ENCODE measurements at regions not wholly inside any gene's neighbourhood (a gene's known extent, or its start where the extent isn't known, plus 50 kb on each side); places are given as distances from the start of the nearest gene placed in this dataset.

GRCh38 chr15:31597466-31597865, 270.8 kb downstream of the KLF13 start (continued):
- TF ChIP-seq ZNF132 (tag by site-specific recombination; IDR thresholded peaks at IDR 0.05; ENCODE audit: borderline replicate concordance) (no peak), ZNF639 (tag by site-specific recombination; IDR thresholded peaks at IDR 0.05) (no peak), ZSCAN18 (tag by site-specific recombination; IDR thresholded peaks at IDR 0.05) (no peak), ZNF660 (tag by site-specific recombination; IDR thresholded peaks at IDR 0.05) (no peak), MEIS1 (CRISPR knock-in tag; IDR thresholded peaks at IDR 0.05; ENCODE audit: borderline replicate concordance) (no peak), ZNF362 (tag by site-specific recombination; IDR thresholded peaks at IDR 0.05) (no peak)

- Histone ChIP-seq H3K36me3 (ENCODE audit: control insufficient read depth in 2 of 2, insufficient read depth in 1 of 2, low read length in 2 of 2) (no peaks in the 10 kb centered on the region), H3K9me3 (ENCODE audit: control insufficient read depth, insufficient read depth, low read depth, low read length) (no peaks in the 10 kb centered on the region), H3K27ac (ENCODE audit: extremely low read depth, low read depth, low read length) (no peak overlapping the region), H3K4me1 (ENCODE audit: control insufficient read depth, insufficient read depth, low read length) (no peaks in the 10 kb centered on the region), H3K4me3 (ENCODE audit: low read depth, low read length) (no peak overlapping the region)
- ChIA-PET CTCF (no interaction called here), POLR2A (no interaction called here)
- TF ChIP-seq ZNF692 (tag by site-specific recombination; IDR thresholded peaks at IDR 0.05) (peak; percentile 66), ZFHX2 (tag by site-specific recombination; conservative IDR thresholded peaks at IDR 0.05) (0 out of 2 replicates have a peak, but pooled peaks have one; percentile 23), ZNF664 (tag by site-specific recombination; IDR thresholded peaks at IDR 0.05) (no peak), ZIC2 (tag by site-specific recombination; IDR thresholded peaks at IDR 0.05) (peak; percentile 87), ZNF157 (tag by site-specific recombination; IDR thresholded peaks at IDR 0.05) (no peak), ZFP69B (tag by site-specific recombination; IDR thresholded peaks at IDR 0.05) (peak; percentile 57), HOXC10 (CRISPR knock-in tag; IDR thresholded peaks at IDR 0.05) (no peak), GLI4 (tag by site-specific recombination; IDR thresholded peaks at IDR 0.05) (no peak), ZNF221 (tag by site-specific recombination; IDR thresholded peaks at IDR 0.05; ENCODE audit: borderline replicate concordance) (no peak), ZNF600 (tag by site-specific recombination; IDR thresholded peaks at IDR 0.05) (no peak), ZNF830 (tag by site-specific recombination; IDR thresholded peaks at IDR 0.05; ENCODE audit: low read depth) (no peak), ZNF423 (tag by site-specific recombination; IDR thresholded peaks at IDR 0.05) (no peak), SP2 (tag by site-specific recombination; IDR thresholded peaks at IDR 0.05) (no peak), BCL11B (tag by site-specific recombination; IDR thresholded peaks at IDR 0.05; ENCODE audit: low read depth) (no peak), ZNF280D (tag by site-specific recombination; IDR thresholded peaks at IDR 0.05) (no peak), EGR2 (tag by site-specific recombination; IDR thresholded peaks at IDR 0.05; ENCODE audit: low read depth) (0 out of 2 replicates have a peak, but pooled peaks have one; percentile 7), KLF1 (tag by site-specific recombination; IDR thresholded peaks at IDR 0.05) (0 out of 2 replicates have a peak, but pooled peaks have one; percentile 12), KLF16 (tag by site-specific recombination; IDR thresholded peaks at IDR 0.05) (no peak), ZNF214 (tag by site-specific recombination; IDR thresholded peaks at IDR 0.05; ENCODE audit: borderline replicate concordance) (no peak), ZNF169 (tag by site-specific recombination; IDR thresholded peaks at IDR 0.05) (no peak), ZNF335 (tag by site-specific recombination; conservative IDR thresholded peaks at IDR 0.05) (no peak), ZNF530 (tag by site-specific recombination; IDR thresholded peaks at IDR 0.05; ENCODE audit: low read depth) (no peak), ZNF112 (tag by site-specific recombination; IDR thresholded peaks at IDR 0.05) (no peak), ZNF473 (tag by site-specific recombination; IDR thresholded peaks at IDR 0.05) (no peak)
Observed at GRCh38 chr15:31598620-31599019, 272.0 kb downstream of the KLF13 start.

Measured in HEK293 (cell line).